Gastroesophageal sphincter (tissue), 4 donors: ENCODE measurements at regions not wholly inside any gene's neighbourhood (a gene's known extent, or its start where the extent isn't known, plus 50 kb on each side); places are given as distances from the start of the nearest gene placed in this dataset.

Experiments used
- ATAC-seq: fragments of 150-250 bp; one replicate; pipeline ENCODE4 v1.9.1; 2016; ENCODE audit warnings: mild to moderate bottlenecking, moderate library complexity
- H3K27ac ChIP-seq, 4 donors: fragments of 200-600 bp; sonication (generic) in 3 of 4; 1 replicate in 3 of 4; 2 replicates in 1 of 4; pipeline ENCODE4 v1.5.1; 2016 to 2019
- H3K27me3 ChIP-seq: fragments of 200-600 bp; sonication (generic); one replicate; pipeline ENCODE4 v1.5.1; 2019
- H3K36me3 ChIP-seq, 2 donors: fragments of 200-600 bp; sonication (generic); one replicate each; pipeline ENCODE4 v1.5.1; 2019; ENCODE audit warnings: control low read depth in 1 of 2
- H3K4me1 ChIP-seq, 3 donors: fragments of 200-600 bp; sonication (generic); 1 replicate in 2 of 3; 2 replicates in 1 of 3; pipeline ENCODE4 v1.5.1; 2016 to 2019; ENCODE audit warnings: control low read depth in 2 of 3
- H3K4me3 ChIP-seq, 2 donors: fragments of 200-600 bp; sonication (generic); one replicate each; pipeline ENCODE4 v1.5.1; 2019; ENCODE audit warnings: mild to moderate bottlenecking in 1 of 2, moderate library complexity in 1 of 2
- H3K9me3 ChIP-seq, 3 donors: fragments of 200-600 bp; sonication (generic); one replicate each; pipeline ENCODE4 v1.5.1; 2017 to 2019; ENCODE audit warnings: control low read depth in 2 of 3
- CTCF ChIP-seq, 4 experiments: fragments of 200-600 bp in 2 of 4; fragments of 450-650 bp in 2 of 4; sonication (generic) in 1 of 4; IDR thresholded peaks; one replicate each; pipeline ENCODE4 v1.5.1; 2017 to 2019; ENCODE audit warnings: antibody characterized with exemption in 4 of 4, mild to moderate bottlenecking in 2 of 4, moderate library complexity in 2 of 4
- EP300 ChIP-seq: sonication (generic); formaldehyde crosslinking; IDR thresholded peaks from one replicate; pipeline ENCODE4 v1.6.1; 2017; ENCODE audit warnings: antibody characterized with exemption, mild to moderate bottlenecking
- POLR2A ChIP-seq, 2 donors: fragments of 450-650 bp; IDR thresholded peaks; one replicate each; pipeline ENCODE4 v1.6.1; 2017; ENCODE audit warnings: antibody characterized with exemption in 2 of 2, mild to moderate bottlenecking in 2 of 2, moderate library complexity in 1 of 2
- POLR2AphosphoS5 ChIP-seq: sonication (generic); formaldehyde crosslinking; IDR thresholded peaks from one replicate; pipeline ENCODE4 v1.6.1; 2017; ENCODE audit warnings: antibody characterized with exemption
- WGBS, 2 donors: methylation state at CpG; one replicate each; pipeline ENCODE4 v1.1.5; 2018; ENCODE audit warnings: low coverage in 1 of 2; 5-methylcytosine and 5-hydroxymethylcytosine counted together

- no peak for TF ChIP-seq POLR2A (IDR thresholded peaks at IDR 0.05)
- no peak for TF ChIP-seq POLR2AphosphoS5
- TF ChIP-seq EP300, result no peak
- TF ChIP-seq CTCF (IDR thresholded peaks at IDR 0.05), result no peak
- Histone ChIP-seq H3K4me3 (no peak overlapping the region), H3K27ac (no peak overlapping the region), H3K9me3 (no peaks in the 10 kb centered on the region), H3K4me1 (peaks cover 0 to 11% (median 0%) of the 10 kb centered on the region in 3 donors), H3K36me3 (no peaks in the 10 kb centered on the region), H3K27me3 (peaks cover 84% of the 10 kb centered on the region)
- no peak for ATAC-seq
- 71 to 84% methylated on average over 3 to 6 of the region's 14 CpGs for WGBS, 2 donors
Observed at GRCh38 chr16:86880316-86881117, 302.2 kb downstream of the FOXL1 start.

- no peaks in the 10 kb centered on the region for H3K36me3 ChIP-seq
- WGBS, 2 donors, result 80 to 87% methylated on average over 4 to 5 of the region's 12 CpGs
- H3K9me3 ChIP-seq, result no peaks in the 10 kb centered on the region
- H3K4me1 ChIP-seq, result peaks cover 0 to 11% (median 0%) of the 10 kb centered on the region in 3 donors
- TF ChIP-seq POLR2AphosphoS5, result no peak
- no peak for TF ChIP-seq CTCF (IDR thresholded peaks at IDR 0.05)
- TF ChIP-seq POLR2A (IDR thresholded peaks at IDR 0.05), result no peak
- TF ChIP-seq EP300, result no peak
- no peak overlapping the region for H3K4me3 ChIP-seq
- ATAC-seq, result no peak
- peaks cover 84% of the 10 kb centered on the region for H3K27me3 ChIP-seq
- no peak overlapping the region for H3K27ac ChIP-seq
Observed at GRCh38 chr16:86881118-86881510, 302.8 kb downstream of the FOXL1 start.

GRCh38 chr16:86881861-86882273 is 303.5 kb downstream of the FOXL1 start:
- Histone ChIP-seq H3K4me1 (peaks cover 0 to 11% (median 0%) of the 10 kb centered on the region in 3 donors), H3K4me3 (no peak overlapping the region), H3K36me3 (no peaks in the 10 kb centered on the region), H3K27me3 (peaks cover 84% of the 10 kb centered on the region), H3K9me3 (no peaks in the 10 kb centered on the region), H3K27ac (no peak overlapping the region)
- no peak for TF ChIP-seq EP300
- TF ChIP-seq POLR2A (IDR thresholded peaks at IDR 0.05), result no peak
- no peak for TF ChIP-seq CTCF (IDR thresholded peaks at IDR 0.05)
- no peak for TF ChIP-seq POLR2AphosphoS5
- WGBS, 2 donors, result 38 to 54% methylated on average over 10 to 15 of the region's 15 CpGs
- no peak for ATAC-seq

GRCh38 chr16:86882586-86883280 is 304.4 kb downstream of the FOXL1 start:
- 49 to 52% methylated on average over 5 to 6 of the region's 6 CpGs for WGBS, 2 donors
- Histone ChIP-seq H3K9me3 (no peaks in the 10 kb centered on the region), H3K27me3 (peaks cover 78% of the 10 kb centered on the region), H3K4me1 (peaks cover 0 to 11% (median 0%) of the 10 kb centered on the region in 3 donors), H3K4me3 (no peak overlapping the region), H3K36me3 (no peaks in the 10 kb centered on the region), H3K27ac (no peak overlapping the region)
- TF ChIP-seq EP300 (no peak), CTCF (IDR thresholded peaks at IDR 0.05) (no peak), POLR2AphosphoS5 (no peak), POLR2A (IDR thresholded peaks at IDR 0.05) (no peak)
- ATAC-seq, result no peak
